ENCODE measurements at regions not wholly inside any gene's neighbourhood (a gene's known extent, or its start where the extent isn't known, plus 50 kb on each side); places are given as distances from the start of the nearest gene placed in this dataset.

GRCh38 chr6:91965872-91966271 is 1379.0 kb upstream of the MAP3K7 start:
- Histone ChIP-seq H3K4me1 (no peaks in the 10 kb centered on the region), H3K27me3 (no peaks in the 10 kb centered on the region), H3K9me3 (no peaks in the 10 kb centered on the region), H3K36me3 (no peaks in the 10 kb centered on the region), H3K27ac (no peak overlapping the region), H3K4me3 (no peak overlapping the region)
- intact Hi-C loops (cut with DNase I), result no loop called here
- TF ChIP-seq, protein P1, sequence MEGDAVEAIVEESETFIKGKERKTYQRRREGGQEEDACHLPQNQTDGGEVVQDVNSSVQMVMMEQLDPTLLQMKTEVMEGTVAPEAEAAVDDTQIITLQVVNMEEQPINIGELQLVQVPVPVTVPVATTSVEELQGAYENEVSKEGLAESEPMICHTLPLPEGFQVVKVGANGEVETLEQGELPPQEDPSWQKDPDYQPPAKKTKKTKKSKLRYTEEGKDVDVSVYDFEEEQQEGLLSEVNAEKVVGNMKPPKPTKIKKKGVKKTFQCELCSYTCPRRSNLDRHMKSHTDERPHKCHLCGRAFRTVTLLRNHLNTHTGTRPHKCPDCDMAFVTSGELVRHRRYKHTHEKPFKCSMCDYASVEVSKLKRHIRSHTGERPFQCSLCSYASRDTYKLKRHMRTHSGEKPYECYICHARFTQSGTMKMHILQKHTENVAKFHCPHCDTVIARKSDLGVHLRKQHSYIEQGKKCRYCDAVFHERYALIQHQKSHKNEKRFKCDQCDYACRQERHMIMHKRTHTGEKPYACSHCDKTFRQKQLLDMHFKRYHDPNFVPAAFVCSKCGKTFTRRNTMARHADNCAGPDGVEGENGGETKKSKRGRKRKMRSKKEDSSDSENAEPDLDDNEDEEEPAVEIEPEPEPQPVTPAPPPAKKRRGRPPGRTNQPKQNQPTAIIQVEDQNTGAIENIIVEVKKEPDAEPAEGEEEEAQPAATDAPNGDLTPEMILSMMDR (IDR thresholded peaks at IDR 0.05), result no peak
- TF ChIP-seq POLR2A (IDR thresholded peaks at IDR 0.05), result no peak
- DNase-seq (no peak), ATAC-seq (no peak)
- 60% methylated on average over 1 of the region's 1 CpG for WGBS (ENCODE audit: insufficient coverage, low coverage, low lambda C conversion rate, missing lambda C conversion rate)

DNA sequence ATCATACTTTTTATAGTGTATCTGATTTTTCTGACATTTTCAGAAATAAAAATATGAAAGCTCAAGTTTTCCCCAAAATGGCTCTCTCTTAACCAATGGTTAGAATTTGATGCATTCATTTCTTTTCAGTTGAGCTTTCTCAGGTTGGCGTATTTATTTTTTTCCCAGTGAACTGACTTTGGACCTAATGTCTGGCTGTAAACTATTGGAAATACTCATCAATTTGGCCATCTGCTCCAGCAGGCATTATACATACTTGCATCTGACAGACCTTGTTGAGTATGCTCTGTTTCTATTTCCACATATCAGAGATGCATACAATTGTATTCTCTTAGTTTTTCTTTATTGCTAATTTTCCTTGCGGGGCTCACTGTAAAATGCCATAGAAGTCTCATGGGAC is 1374.8 kb upstream of the MAP3K7 start:
- no peaks in the 10 kb centered on the region for H3K27me3 ChIP-seq
- H3K4me1 ChIP-seq, result no peaks in the 10 kb centered on the region
- WGBS (ENCODE audit: insufficient coverage, low coverage, low lambda C conversion rate, missing lambda C conversion rate), result 64% methylated on average over 2 of the region's 2 CpGs
- ATAC-seq (no peak), DNase-seq (no peak)
- H3K4me3 ChIP-seq, result no peak overlapping the region
- H3K36me3 ChIP-seq, result no peaks in the 10 kb centered on the region
- no peak overlapping the region for H3K27ac ChIP-seq
- no peak for TF ChIP-seq POLR2A (IDR thresholded peaks at IDR 0.05)
- TF ChIP-seq, protein P1 (IDR thresholded peaks at IDR 0.05), result no peak
- intact Hi-C loops (cut with DNase I), result no loop called here
- H3K9me3 ChIP-seq, result no peaks in the 10 kb centered on the region

DNA sequence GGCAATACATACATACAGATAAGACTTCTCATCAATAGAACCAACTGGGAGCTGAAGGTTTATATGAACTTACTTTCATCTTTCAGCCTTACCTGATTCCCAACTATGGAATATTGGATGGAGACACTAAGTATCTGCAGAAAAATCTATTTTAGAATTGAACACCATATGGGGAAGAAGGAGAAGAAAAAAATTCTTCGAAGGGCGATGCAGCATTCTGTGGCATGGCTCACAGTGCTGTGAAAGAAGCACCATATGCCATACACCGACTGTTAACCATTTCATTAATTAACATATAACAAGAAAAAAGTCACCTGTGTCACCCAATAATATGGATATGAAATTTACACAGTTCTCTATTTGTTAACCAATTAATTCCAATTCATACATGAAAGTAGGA is 1374.4 kb upstream of the MAP3K7 start:
- no peaks in the 10 kb centered on the region for H3K36me3 ChIP-seq
- no peaks in the 10 kb centered on the region for H3K27me3 ChIP-seq
- no peaks in the 10 kb centered on the region for H3K9me3 ChIP-seq
- no peak for ATAC-seq
- no peak for TF ChIP-seq POLR2A (IDR thresholded peaks at IDR 0.05)
- TF ChIP-seq, protein P1 (IDR thresholded peaks at IDR 0.05), result no peak
- no peaks in the 10 kb centered on the region for H3K4me1 ChIP-seq
- DNase-seq, result no peak
- intact Hi-C loops (cut with DNase I), result no loop called here
- H3K27ac ChIP-seq, result no peak overlapping the region
- H3K4me3 ChIP-seq, result no peak overlapping the region
- 67% methylated on average over 3 of the region's 3 CpGs for WGBS (ENCODE audit: insufficient coverage, low coverage, low lambda C conversion rate, missing lambda C conversion rate)

- Histone ChIP-seq H3K4me3 (no peak overlapping the region), H3K27me3 (no peaks in the 10 kb centered on the region), H3K4me1 (no peaks in the 10 kb centered on the region), H3K9me3 (no peaks in the 10 kb centered on the region), H3K36me3 (no peaks in the 10 kb centered on the region), H3K27ac (no peak overlapping the region)
- intact Hi-C loops (cut with DNase I), result no loop called here
- DNase-seq, result no peak
- TF ChIP-seq POLR2A (IDR thresholded peaks at IDR 0.05), result no peak
- TF ChIP-seq, protein P1 (IDR thresholded peaks at IDR 0.05), result no peak
- ATAC-seq, result no peak
- 46% methylated on average over 2 of the region's 2 CpGs for WGBS (ENCODE audit: insufficient coverage, low coverage, low lambda C conversion rate, missing lambda C conversion rate)
Observed at GRCh38 chr6:91941838-91942237, 1355.0 kb upstream of the MAP3K7 start.

DNA sequence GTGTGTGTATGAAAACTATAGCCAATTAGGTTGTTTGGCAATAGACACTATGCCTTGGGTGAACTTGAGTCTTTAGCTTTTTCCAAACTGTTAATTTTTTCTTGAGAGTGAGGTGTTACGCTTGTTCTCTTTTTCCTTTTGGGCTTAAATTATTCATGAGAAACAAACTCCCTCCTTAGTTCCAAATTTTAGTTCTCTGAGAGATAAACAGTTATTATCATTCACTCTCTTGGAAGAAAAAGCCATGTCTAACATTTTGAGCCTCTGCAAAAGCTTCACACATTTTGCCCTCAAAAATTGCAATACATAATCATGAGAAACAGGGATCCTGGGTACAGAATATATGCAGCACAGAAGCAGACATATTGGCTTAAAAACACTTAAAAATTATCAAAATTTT is 1353.9 kb upstream of the MAP3K7 start:
- H3K36me3 ChIP-seq, result no peaks in the 10 kb centered on the region
- DNase-seq, result no peak

More for the DNA sequence above, 1353.9 kb upstream of the MAP3K7 start:
- H3K27ac ChIP-seq, result no peak overlapping the region
- no peaks in the 10 kb centered on the region for H3K27me3 ChIP-seq
- TF ChIP-seq, protein P1 (IDR thresholded peaks at IDR 0.05), result no peak
- no peak for TF ChIP-seq POLR2A (IDR thresholded peaks at IDR 0.05)
- 93% methylated on average over 1 of the region's 1 CpG for WGBS (ENCODE audit: insufficient coverage, low coverage, low lambda C conversion rate, missing lambda C conversion rate)
- no peak for ATAC-seq
- H3K4me1 ChIP-seq, result no peaks in the 10 kb centered on the region
- H3K9me3 ChIP-seq, result no peaks in the 10 kb centered on the region
- H3K4me3 ChIP-seq, result no peak overlapping the region
- intact Hi-C loops (cut with DNase I), result no loop called here
